Pancreas (tissue), 10 donors: ENCODE measurements at regions not wholly inside any gene's neighbourhood (a gene's known extent, or its start where the extent isn't known, plus 50 kb on each side); places are given as distances from the start of the nearest gene placed in this dataset.
"Not testable (repeated sequence)": the region's sequence is repeated elsewhere in the genome, so short reads cannot be mapped to it uniquely, and the experiment has no call there.

Experiments used
- ATAC-seq, 4 donors: fragments of 200-7000 bp; cut with Tn5 transposase; one replicate each; pipeline versions ENCODE4 v1.8.0 to v1.9.1; 2020; ENCODE audit warnings: mild to moderate bottlenecking in 4 of 4, moderate library complexity in 4 of 4
- DNase-seq, 6 donors: peaks; one replicate each; pipeline ENCODE4 v3.0.0-alpha.2; 2020
- FAIRE-seq: peaks from 2 replicates; lab custom pipeline; 2012; peaks lifted over from hg19 to GRCh38; lab: Jason Lieb, UNC
- H3K27ac ChIP-seq, 4 donors: fragments of 200-600 bp; sonication (generic); 1 replicate in 3 of 4; 2 replicates in 1 of 4; pipeline versions ENCODE4 v1.5.0 to v1.8.0; 2020
- H3K27me3 ChIP-seq, 4 donors: fragments of 200-600 bp; one replicate each; pipeline ENCODE4 v1.8.0; 2021
- H3K36me3 ChIP-seq, 3 donors: fragments of 200-600 bp; sonication (generic) in 1 of 3; one replicate each; pipeline versions ENCODE4 v1.5.0 to v1.8.0; 2020 to 2021
- H3K4me1 ChIP-seq, 3 donors: fragments of 200-600 bp; one replicate each; pipeline ENCODE4 v1.8.0; 2021
- H3K4me3 ChIP-seq, 4 donors: fragments of 200-600 bp; sonication (generic) in 2 of 4; one replicate each; pipeline versions ENCODE4 v1.5.0 to v1.8.0; 2020 to 2021
- H3K9me3 ChIP-seq, 4 donors: fragments of 200-600 bp; one replicate each; pipeline ENCODE4 v1.8.0; 2021
- WGBS, 2 donors: extraction: QIAGEN DNeasy Blood & Tissue Kit; methylation state at CpG; one replicate each; pipeline ENCODE4 v1.1.7; 2013; 5-methylcytosine and 5-hydroxymethylcytosine counted together
- intact Hi-C, 3 donors: fragments of 100-400 bp; cut with DNase I; formaldehyde crosslinking; loops; one replicate each; pipeline versions ENCODE4 v1.11.1 to v1.14.2; 2022
- TF ChIP-seq, protein P1 (sequence below), 4 donors: fragments of 200-600 bp; sonication (generic) in 3 of 4; IDR thresholded peaks; one replicate each; pipeline versions ENCODE4 v1.5.0 to v1.8.0; 2021; ENCODE audit warnings: antibody characterized with exemption in 4 of 4
- donor health status: healthy with polysubstance abuse.
- donor health status: DM: no; HTN: no; CAD: no; lungs with moderate emphysema.
- donor health status: DM: no; HTN: no; CAD: no.
- donor health status: control.
- donor health status: control.
- donor health status: Bipolar disorder and iron deficiency.
- donor health status: DM: yes; HTN: yes; CAD: no.
- donor health status: DM: no; HTN: no; CAD: no.
- donor health status: DM: no; HTN: no; CAD: no.
- donor health status: DM: yes; HTN: yes; CAD: no.

DNA sequence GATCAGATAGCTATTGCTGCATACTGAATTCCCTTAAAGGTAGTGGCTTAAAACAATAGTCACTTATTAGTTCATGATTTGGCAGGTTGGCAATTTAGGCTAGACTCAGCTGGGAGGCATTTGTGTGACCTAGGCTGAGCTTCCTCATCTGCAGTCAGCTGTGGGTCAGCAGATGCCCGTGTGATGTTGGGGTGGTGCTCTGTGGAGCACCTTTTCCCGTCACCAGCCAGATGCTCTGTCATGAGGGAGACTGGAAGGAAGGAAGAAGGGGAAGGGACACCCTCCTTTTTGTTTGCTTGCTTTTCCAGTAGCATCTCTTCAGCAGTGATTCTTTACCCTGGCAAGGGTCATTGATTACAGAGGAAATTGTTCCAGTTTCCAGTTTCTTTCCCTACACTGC, 99.1 kb downstream of the NPIPB5 start:
- H3K27ac ChIP-seq, H3K9me3 ChIP-seq, FAIRE-seq, H3K27me3 ChIP-seq, H3K4me3 ChIP-seq, H3K36me3 ChIP-seq, intact Hi-C loops, DNase-seq, H3K4me1 ChIP-seq: not testable (repeated sequence)
- ATAC-seq, result peak in 2 of 4 donors; percentile 10 to 42
- 67 to 73% methylated on average over 1 of the region's 2 CpGs for WGBS, 2 donors

DNA sequence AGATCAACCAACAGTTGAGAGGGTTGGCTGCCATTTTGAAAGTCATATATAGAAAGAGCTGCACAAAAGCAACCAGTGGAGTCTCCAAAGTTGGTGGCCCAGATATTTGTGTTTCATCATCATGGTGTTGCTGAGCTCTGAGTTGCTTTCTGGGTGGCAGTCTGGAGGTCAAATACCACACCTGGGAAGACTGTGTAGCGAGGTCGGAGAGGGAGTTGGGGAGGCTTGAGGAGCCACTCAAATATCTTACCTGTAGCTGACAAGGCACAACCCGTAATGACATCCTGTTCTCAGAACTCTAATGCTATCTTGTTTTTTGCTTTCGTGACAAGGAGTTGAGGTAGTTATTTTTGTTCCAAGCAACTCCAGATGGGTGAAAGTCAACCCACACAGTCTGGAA, 100.4 kb downstream of the NPIPB5 start:
- 77 to 79% methylated on average over 4 of the region's 4 CpGs for WGBS, 2 donors
- intact Hi-C loops, result not testable (repeated sequence)

DNA sequence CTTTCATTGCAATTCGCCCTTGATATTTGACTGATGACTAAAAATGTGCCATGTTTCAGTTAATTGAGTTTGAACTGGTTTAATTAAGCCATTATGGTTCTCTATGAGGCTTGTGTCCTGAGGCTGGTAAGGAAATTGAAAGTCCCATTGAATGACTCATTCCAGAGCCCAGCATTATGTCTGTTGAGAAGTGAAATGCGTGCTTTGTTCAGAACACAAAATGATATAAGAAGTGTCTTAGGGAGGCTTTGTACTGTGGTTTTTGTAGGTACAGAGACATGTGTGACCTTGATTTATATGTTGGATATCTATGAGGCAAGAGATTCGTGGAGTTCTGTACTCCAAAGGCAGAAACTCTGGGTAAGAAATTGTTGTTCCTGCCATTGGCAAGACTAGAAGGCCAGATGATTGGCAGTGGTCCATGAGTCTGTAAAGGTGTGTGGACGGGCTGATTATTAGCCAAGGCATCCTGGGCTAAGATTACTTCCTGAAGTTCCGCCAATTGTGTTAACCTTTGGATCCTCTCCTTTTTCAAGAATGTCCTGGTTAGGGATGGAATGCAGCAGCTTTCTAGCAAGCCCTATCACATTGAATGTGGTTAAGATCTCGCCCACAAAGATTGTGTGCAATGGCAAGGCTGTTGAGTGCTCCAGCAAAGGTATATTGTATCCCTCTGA, 103.7 kb downstream of the NPIPB5 start:
- no peak for FAIRE-seq
- peak; percentile 85 to 98 (median 94) for ATAC-seq
- peak in 4 of 6 donors; percentile 74 to 86 (median 85) for DNase-seq
- no peaks in the 10 kb centered on the region for H3K27me3 ChIP-seq
- H3K9me3 ChIP-seq, result no peaks in the 10 kb centered on the region
- intact Hi-C loops, result no loop called here
- WGBS, 2 donors, result 42 to 46% methylated on average over 6 of the region's 6 CpGs
- TF ChIP-seq, protein P1, sequence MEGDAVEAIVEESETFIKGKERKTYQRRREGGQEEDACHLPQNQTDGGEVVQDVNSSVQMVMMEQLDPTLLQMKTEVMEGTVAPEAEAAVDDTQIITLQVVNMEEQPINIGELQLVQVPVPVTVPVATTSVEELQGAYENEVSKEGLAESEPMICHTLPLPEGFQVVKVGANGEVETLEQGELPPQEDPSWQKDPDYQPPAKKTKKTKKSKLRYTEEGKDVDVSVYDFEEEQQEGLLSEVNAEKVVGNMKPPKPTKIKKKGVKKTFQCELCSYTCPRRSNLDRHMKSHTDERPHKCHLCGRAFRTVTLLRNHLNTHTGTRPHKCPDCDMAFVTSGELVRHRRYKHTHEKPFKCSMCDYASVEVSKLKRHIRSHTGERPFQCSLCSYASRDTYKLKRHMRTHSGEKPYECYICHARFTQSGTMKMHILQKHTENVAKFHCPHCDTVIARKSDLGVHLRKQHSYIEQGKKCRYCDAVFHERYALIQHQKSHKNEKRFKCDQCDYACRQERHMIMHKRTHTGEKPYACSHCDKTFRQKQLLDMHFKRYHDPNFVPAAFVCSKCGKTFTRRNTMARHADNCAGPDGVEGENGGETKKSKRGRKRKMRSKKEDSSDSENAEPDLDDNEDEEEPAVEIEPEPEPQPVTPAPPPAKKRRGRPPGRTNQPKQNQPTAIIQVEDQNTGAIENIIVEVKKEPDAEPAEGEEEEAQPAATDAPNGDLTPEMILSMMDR (IDR thresholded peaks at IDR 0.05), result no peak
- H3K27ac ChIP-seq, result peak overlapping the region in 1 of 4 donors; percentile 31
- H3K36me3 ChIP-seq, result no peaks in the 10 kb centered on the region
- H3K4me1 ChIP-seq, result peaks cover 0 to 6% (median 5%) of the 10 kb centered on the region in 3 donors
- H3K4me3 ChIP-seq, result no peak overlapping the region

More for the DNA sequence above, 100.4 kb downstream of the NPIPB5 start:
- not testable (repeated sequence) for H3K27ac ChIP-seq, H3K4me3 ChIP-seq, H3K9me3 ChIP-seq, ATAC-seq, H3K27me3 ChIP-seq, H3K4me1 ChIP-seq, DNase-seq, FAIRE-seq, H3K36me3 ChIP-seq

DNA sequence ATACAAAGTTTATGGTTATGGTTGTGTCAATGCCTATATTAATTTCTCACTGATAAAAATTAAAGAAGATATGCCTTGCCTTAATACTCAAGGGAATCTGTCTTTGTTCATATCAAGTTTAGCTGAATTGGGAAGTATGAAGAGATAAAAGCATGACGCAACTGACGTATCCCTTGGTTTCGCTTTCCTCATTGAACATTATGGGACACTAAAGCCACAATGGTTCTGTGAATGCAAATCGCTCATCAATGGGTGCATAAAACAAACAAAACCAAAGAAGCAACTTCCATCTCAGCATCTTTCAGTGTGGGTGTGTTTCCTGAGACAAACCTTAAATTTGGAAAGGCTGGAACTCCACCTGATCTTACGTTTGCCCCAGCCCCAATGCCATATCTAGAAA, 108.2 kb downstream of the NPIPB5 start:
- no peaks in the 10 kb centered on the region for H3K27me3 ChIP-seq
- FAIRE-seq (no peak), ATAC-seq (no peak), DNase-seq (no peak)
- H3K36me3 ChIP-seq, result no peaks in the 10 kb centered on the region
- H3K4me1 ChIP-seq, result peaks cover 0 to 6% (median 5%) of the 10 kb centered on the region in 3 donors
- H3K27ac ChIP-seq, result no peak overlapping the region
- WGBS, 2 donors, result 68 to 78% methylated on average over 5 of the region's 5 CpGs
- intact Hi-C loops, result no loop called here
- TF ChIP-seq, protein P1 (IDR thresholded peaks at IDR 0.05), result no peak
- H3K4me3 ChIP-seq, result no peak overlapping the region
- no peaks in the 10 kb centered on the region for H3K9me3 ChIP-seq

DNA sequence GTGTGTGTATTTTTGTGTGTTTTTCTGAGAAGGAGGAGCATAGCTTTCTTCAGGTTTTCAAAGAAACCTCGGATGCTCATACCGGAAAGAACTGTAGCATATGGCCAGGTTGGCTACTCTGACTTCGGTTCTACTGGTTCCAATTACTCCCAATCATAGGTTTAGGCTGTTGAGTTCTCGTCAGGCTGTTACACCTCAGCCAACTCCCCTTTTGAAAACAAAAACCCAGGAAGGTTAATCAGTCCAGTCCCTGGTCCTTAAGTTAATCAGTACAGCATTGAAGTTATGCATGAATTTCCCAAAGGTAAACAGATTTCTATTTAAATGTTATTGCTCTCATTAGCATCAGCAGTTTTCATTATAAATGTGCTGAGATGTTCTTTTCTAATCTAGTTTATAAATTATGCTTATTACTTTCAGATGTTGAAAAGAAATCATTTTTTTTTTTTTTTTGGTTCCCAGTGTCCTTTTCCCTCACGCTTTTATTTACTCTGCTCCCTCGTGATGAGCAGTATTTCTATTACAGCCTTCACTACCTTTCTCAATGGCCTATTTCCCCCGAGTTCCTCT, 111.0 kb downstream of the NPIPB5 start:
- no peak overlapping the region for H3K27ac ChIP-seq
- no peak for FAIRE-seq
- no peak overlapping the region for H3K4me3 ChIP-seq
- H3K4me1 ChIP-seq, result peaks cover 0 to 7% (median 0%) of the 10 kb centered on the region in 3 donors
- 65 to 74% methylated on average over 7 of the region's 7 CpGs for WGBS, 2 donors
- no peak for DNase-seq
- H3K27me3 ChIP-seq, result no peaks in the 10 kb centered on the region
- intact Hi-C loops, result no loop called here
- TF ChIP-seq, protein P1 (IDR thresholded peaks at IDR 0.05), result no peak
- ATAC-seq, result no peak
- no peaks in the 10 kb centered on the region for H3K9me3 ChIP-seq
- H3K36me3 ChIP-seq, result no peaks in the 10 kb centered on the region

DNA sequence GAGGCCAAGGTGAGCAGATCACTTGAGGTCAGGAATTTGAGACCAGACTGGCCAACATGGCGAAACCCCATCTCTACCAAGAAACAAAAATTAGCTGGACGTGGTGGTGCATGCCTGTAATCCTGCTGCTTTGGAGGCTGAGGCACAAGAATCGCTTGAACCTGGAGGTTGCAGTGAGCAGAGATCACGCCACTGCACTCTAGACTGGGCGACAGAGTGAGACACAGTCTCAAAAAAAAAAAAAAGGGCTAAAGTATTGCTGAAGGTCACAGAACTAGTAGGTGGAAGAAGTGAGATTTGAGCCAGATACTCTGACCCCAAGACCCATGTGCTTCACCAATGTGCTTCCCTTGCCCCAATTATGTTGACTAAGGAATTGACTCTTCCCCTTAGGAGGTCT, 112.0 kb downstream of the NPIPB5 start:
- H3K4me3 ChIP-seq, result no peak overlapping the region
- no peaks in the 10 kb centered on the region for H3K9me3 ChIP-seq
- ATAC-seq (no peak), FAIRE-seq (no peak), DNase-seq (no peak)
- no peak overlapping the region for H3K27ac ChIP-seq
- intact Hi-C loops, result no loop called here
- H3K4me1 ChIP-seq, result peaks cover 0 to 12% (median 4%) of the 10 kb centered on the region in 3 donors
- WGBS, 2 donors, result 81 to 87% methylated on average over 5 of the region's 5 CpGs
- H3K36me3 ChIP-seq, result no peaks in the 10 kb centered on the region
- TF ChIP-seq, protein P1 (IDR thresholded peaks at IDR 0.05), result no peak
- H3K27me3 ChIP-seq, result no peaks in the 10 kb centered on the region
